A673 (cell line): ENCODE measurements at regions not wholly inside any gene's neighbourhood (a gene's known extent, or its start where the extent isn't known, plus 50 kb on each side); places are given as distances from the start of the nearest gene placed in this dataset.

Source experiments
- BruUV-seq: library from RNA; stranded (reverse); fragments of 400-500 nt; replicated peaks from 2 replicates; lab custom pipeline; 2021; lab: Mats Ljungman, UMichigan
- CTCF ChIA-PET: fragments of 300-600 bp; sonication (Branson Sonifier 250); formaldehyde crosslinking; loops from one replicate; lab custom pipeline; 2022; ENCODE audit warnings: antibody characterized with exemption; lab: Charles Lee
- POLR2A ChIA-PET: fragments of 300-600 bp; sonication (Branson Sonifier 250); formaldehyde crosslinking; loops from one replicate; lab custom pipeline; 2022; ENCODE audit warnings: antibody characterized with exemption; ENCODE audit not compliant: low non-redundant PET; lab: Charles Lee
- DNase-seq: peaks from one replicate; pipeline ENCODE4 v3.0.0-alpha.2; 2015; ENCODE audit warnings: low spot score
- H3K27ac ChIP-seq: fragments of 200-600 bp; sonication (generic); 2 replicates; pipeline ENCODE4 v1.5.1; 2016; ENCODE audit warnings: mixed run types, low read depth, mild to moderate bottlenecking, mixed read lengths, antibody characterized with exemption, low read length; ENCODE audit not compliant: poor library complexity, severe bottlenecking
- H3K27me3 ChIP-seq: fragments of 200-600 bp; sonication (generic); replicated peaks from 2 replicates; pipeline ENCODE4 v1.6.1; 2017; ENCODE audit warnings: mixed run types, low read depth, mild to moderate bottlenecking, mixed read lengths, antibody characterized with exemption, low read length; ENCODE audit not compliant: insufficient read depth, poor library complexity
- H3K36me3 ChIP-seq: fragments of 200-600 bp; sonication (generic); 2 replicates; pipeline ENCODE4 v1.6.1; 2016; ENCODE audit warnings: mixed run types, mild to moderate bottlenecking, mixed read lengths, antibody characterized with exemption, low read length; ENCODE audit not compliant: insufficient read depth, poor library complexity, severe bottlenecking
- H3K4me1 ChIP-seq: fragments of 200-600 bp; sonication (generic); 2 replicates; pipeline ENCODE4 v1.6.1; 2017; ENCODE audit warnings: mixed run types, mild to moderate bottlenecking, mixed read lengths, antibody characterized with exemption, low read length; ENCODE audit not compliant: insufficient read depth, poor library complexity, severe bottlenecking
- H3K4me3 ChIP-seq: fragments of 200-600 bp; sonication (generic); 2 replicates; pipeline ENCODE4 v1.5.1; 2016; ENCODE audit warnings: low read depth, mixed run types, mild to moderate bottlenecking, mixed read lengths, low read length; ENCODE audit not compliant: poor library complexity, severe bottlenecking
- H3K9me3 ChIP-seq: fragments of 200-600 bp; sonication (generic); 2 replicates; pipeline ENCODE4 v1.6.1; 2016; ENCODE audit warnings: mixed run types, low read depth, mild to moderate bottlenecking, mixed read lengths, antibody characterized with exemption, low read length; ENCODE audit not compliant: poor library complexity, severe bottlenecking
- CTCF ChIP-seq: fragments of 300-800, 200-600 bp; sonication (generic); conservative IDR thresholded peaks from 2 replicates; pipeline ENCODE4 v1.5.1; 2017; ENCODE audit warnings: low read depth, mild to moderate bottlenecking, antibody characterized with exemption, low read length, moderate library complexity, mixed read lengths
- EZH2 ChIP-seq: fragments of 200-600 bp; sonication (generic); IDR thresholded peaks from 2 replicates; pipeline ENCODE4 v1.6.1; 2017; ENCODE audit warnings: borderline replicate concordance, low read depth, mild to moderate bottlenecking, mixed read lengths, antibody characterized with exemption, low read length; ENCODE audit not compliant: poor library complexity, severe bottlenecking
- intact Hi-C: fragments of 100-400 bp; cut with micrococcal nuclease; formaldehyde crosslinking; loops from one replicate; pipeline ENCODE4 v1.10.0; 2022; ENCODE audit not compliant: unreplicated experiment

GRCh38 chr11:122394313-122394712 lies 261.2 kb upstream of the UBASH3B start:
- CTCF ChIA-PET = no interaction called here

GRCh38 chr11:122393209-122393860 lies 262.2 kb upstream of the UBASH3B start:
- POLR2A ChIA-PET = no interaction called here
- Histone ChIP-seq H3K4me3 (no peak overlapping the region), H3K27ac (no peak overlapping the region), H3K4me1 (no peaks in the 10 kb centered on the region), H3K27me3 (no peaks in the 10 kb centered on the region), H3K36me3 (no peaks in the 10 kb centered on the region), H3K9me3 (no peaks in the 10 kb centered on the region)
- DNase-seq = no peak
- no TSS peak for BruUV-seq
- CTCF ChIA-PET = no interaction called here
- TF ChIP-seq CTCF (no peak), EZH2 (no peak)
- intact Hi-C loops = no loop called here

More at GRCh38 chr11:122394313-122394712, 261.2 kb upstream of the UBASH3B start:
- H3K4me1 ChIP-seq = no peaks in the 10 kb centered on the region
- intact Hi-C loops = no loop called here
- no peak for DNase-seq
- no peak overlapping the region for H3K4me3 ChIP-seq
- POLR2A ChIA-PET = no interaction called here
- H3K36me3 ChIP-seq = no peaks in the 10 kb centered on the region
- no peaks in the 10 kb centered on the region for H3K27me3 ChIP-seq
- TF ChIP-seq EZH2 (no peak), CTCF (no peak)
- H3K9me3 ChIP-seq = no peaks in the 10 kb centered on the region
- H3K27ac ChIP-seq = no peak overlapping the region
- no TSS peak for BruUV-seq

GRCh38 chr11:122392508-122392907 lies 263.0 kb upstream of the UBASH3B start:
- POLR2A ChIA-PET = no interaction called here
- TF ChIP-seq CTCF = no peak
- TF ChIP-seq EZH2 = no peak
- CTCF ChIA-PET = no interaction called here

More at GRCh38 chr11:122392508-122392907, 263.0 kb upstream of the UBASH3B start:
- no TSS peak for BruUV-seq
- Histone ChIP-seq H3K4me1 (no peaks in the 10 kb centered on the region), H3K9me3 (no peaks in the 10 kb centered on the region), H3K27ac (no peak overlapping the region), H3K4me3 (no peak overlapping the region), H3K36me3 (no peaks in the 10 kb centered on the region), H3K27me3 (no peaks in the 10 kb centered on the region)
- no peak for DNase-seq
- intact Hi-C loops = no loop called here
